Testis (tissue), 2 donors: ENCODE measurements at regions not wholly inside any gene's neighbourhood (a gene's known extent, or its start where the extent isn't known, plus 50 kb on each side); places are given as distances from the start of the nearest gene placed in this dataset.

ENCODE experiments used
- DNase-seq: peaks from one replicate; pipeline ENCODE4 v3.0.0-alpha.2; 2019
- H3K27ac ChIP-seq, 2 donors: fragments of 200-600 bp; sonication (generic); one replicate each; pipeline ENCODE4 v1.5.1; 2019
- H3K27me3 ChIP-seq: fragments of 200-600 bp; sonication (generic); one replicate; pipeline ENCODE4 v1.5.1; 2019
- H3K36me3 ChIP-seq: fragments of 200-600 bp; sonication (generic); one replicate; pipeline ENCODE4 v1.5.1; 2017; ENCODE audit warnings: low read depth; ENCODE audit errors: missing control alignments
- H3K4me1 ChIP-seq: fragments of 200-600 bp; sonication (generic); one replicate; pipeline ENCODE4 v1.5.1; 2019
- H3K4me3 ChIP-seq, 2 donors: fragments of 200-600 bp; sonication (generic); one replicate each; pipeline ENCODE4 v1.5.1; 2017 to 2019
- H3K9me3 ChIP-seq: fragments of 200-600 bp; sonication (generic); one replicate; pipeline ENCODE4 v1.5.1; 2017
- CTCF ChIP-seq, 3 experiments: fragments of 450-650 bp in 2 of 3; fragments of 200-600 bp in 1 of 3; sonication (generic) in 1 of 3; IDR thresholded peaks; one replicate each; pipeline ENCODE4 v1.5.1; 2016 to 2019; ENCODE audit warnings: antibody characterized with exemption in 3 of 3, mild to moderate bottlenecking in 2 of 3, moderate library complexity in 1 of 3
- POLR2A ChIP-seq: fragments of 450-650 bp; IDR thresholded peaks from one replicate; pipeline ENCODE4 v1.6.1; 2017; ENCODE audit warnings: antibody characterized with exemption, mild to moderate bottlenecking, moderate library complexity
- WGBS, 2 donors: methylation state at CpG; one replicate each; pipeline ENCODE4 v1.1.5; 2018; 5-methylcytosine and 5-hydroxymethylcytosine counted together
- intact Hi-C: fragments of 100-400 bp; cut with DNase I; formaldehyde crosslinking; loops from one replicate; pipeline ENCODE4 v1.15.1; 2023; ENCODE audit warnings: low total_unique reads

- Histone ChIP-seq H3K27ac (no peak overlapping the region), H3K27me3 (no peaks in the 10 kb centered on the region), H3K36me3 (no peaks in the 10 kb centered on the region), H3K9me3 (no peaks in the 10 kb centered on the region), H3K4me3 (no peak overlapping the region), H3K4me1 (no peaks in the 10 kb centered on the region)
- TF ChIP-seq POLR2A (no peak), CTCF (IDR thresholded peaks at IDR 0.05) (no peak)
- DNase-seq = no peak
- WGBS, 2 donors = 65 to 75% methylated on average over 1 of the region's 1 CpG
- intact Hi-C loops = no loop called here
These were observed 330.1 kb upstream of the MAP3K7 start for GRCh38 chr6:90916968-90917367.

- no peaks in the 10 kb centered on the region for H3K27me3 ChIP-seq
- H3K4me1 ChIP-seq = no peaks in the 10 kb centered on the region
- no peaks in the 10 kb centered on the region for H3K9me3 ChIP-seq
- TF ChIP-seq CTCF (IDR thresholded peaks at IDR 0.05) = no peak
- no peak for TF ChIP-seq POLR2A
- no peak overlapping the region for H3K27ac ChIP-seq
- no peaks in the 10 kb centered on the region for H3K36me3 ChIP-seq
- no peak for DNase-seq
- no peak overlapping the region for H3K4me3 ChIP-seq
- 86 to 88% methylated on average over 5 of the region's 5 CpGs for WGBS, 2 donors
- intact Hi-C loops = no loop called here
These were observed 328.5 kb upstream of the MAP3K7 start for GRCh38 chr6:90915224-90915915.

GRCh38 chr6:90914312-90914711 lies 327.4 kb upstream of the MAP3K7 start:
- Histone ChIP-seq H3K27me3 (no peaks in the 10 kb centered on the region), H3K27ac (no peak overlapping the region), H3K4me1 (no peaks in the 10 kb centered on the region), H3K9me3 (no peaks in the 10 kb centered on the region), H3K36me3 (no peaks in the 10 kb centered on the region), H3K4me3 (no peak overlapping the region)
- 88 to 93% methylated on average over 2 of the region's 2 CpGs for WGBS, 2 donors
- TF ChIP-seq POLR2A (no peak), CTCF (IDR thresholded peaks at IDR 0.05) (no peak)
- no peak for DNase-seq
- intact Hi-C loops = no loop called here

- Histone ChIP-seq H3K27ac (no peak overlapping the region), H3K27me3 (no peaks in the 10 kb centered on the region), H3K9me3 (no peaks in the 10 kb centered on the region), H3K36me3 (no peaks in the 10 kb centered on the region), H3K4me1 (no peaks in the 10 kb centered on the region), H3K4me3 (no peak overlapping the region)
- no peak for DNase-seq
- intact Hi-C loops = no loop called here
- TF ChIP-seq CTCF (IDR thresholded peaks at IDR 0.05) (no peak), POLR2A (no peak)
- 88 to 93% methylated on average over 2 of the region's 2 CpGs for WGBS, 2 donors
These were observed 326.5 kb upstream of the MAP3K7 start for GRCh38 chr6:90913266-90913960.

GRCh38 chr6:90911642-90912041 lies 324.8 kb upstream of the MAP3K7 start:
- H3K4me1 ChIP-seq = no peaks in the 10 kb centered on the region
- intact Hi-C loops = no loop called here
- TF ChIP-seq POLR2A (no peak), CTCF (IDR thresholded peaks at IDR 0.05) (no peak)
- H3K9me3 ChIP-seq = no peaks in the 10 kb centered on the region
- 0 to 83% methylated on average over 1 of the region's 1 CpG for WGBS, 2 donors
- H3K36me3 ChIP-seq = no peaks in the 10 kb centered on the region
- H3K27me3 ChIP-seq = no peaks in the 10 kb centered on the region
- H3K27ac ChIP-seq = no peak overlapping the region
- no peak for DNase-seq
- H3K4me3 ChIP-seq = no peak overlapping the region
